ENCODE measurements at regions not wholly inside any gene's neighbourhood (a gene's known extent, or its start where the extent isn't known, plus 50 kb on each side); places are given as distances from the start of the nearest gene placed in this dataset.

GRCh38 chr15:77869021-77869895 lies 208.3 kb downstream of the TBC1D2B start (continued):
- TF ChIP-seq INSM2 (tag by site-specific recombination; IDR thresholded peaks at IDR 0.05) (no peak), ZBTB10 (tag by site-specific recombination; IDR thresholded peaks at IDR 0.05) (no peak), ZNF302 (tag by site-specific recombination; IDR thresholded peaks at IDR 0.05; ENCODE audit: low read depth) (no peak), ZSCAN4 (tag by site-specific recombination; IDR thresholded peaks at IDR 0.05) (peak; percentile 88), ZNF157 (tag by site-specific recombination; IDR thresholded peaks at IDR 0.05) (no peak), ZNF184 (tag by site-specific recombination; IDR thresholded peaks at IDR 0.05) (no peak), SCRT2 (tag by site-specific recombination; IDR thresholded peaks at IDR 0.05) (no peak), ZNF585B (tag by site-specific recombination; IDR thresholded peaks at IDR 0.05) (no peak), ZSCAN30 (tag by site-specific recombination; IDR thresholded peaks at IDR 0.05) (no peak), ZNF792 (tag by site-specific recombination; IDR thresholded peaks at IDR 0.05) (no peak), GLI4 (tag by site-specific recombination; IDR thresholded peaks at IDR 0.05) (no peak), ZNF23 (tag by site-specific recombination; IDR thresholded peaks at IDR 0.05; ENCODE audit: borderline replicate concordance) (no peak), ZNF341 (tag by site-specific recombination; IDR thresholded peaks at IDR 0.05; ENCODE audit: low read depth) (peak; percentile 88), MEIS1 (CRISPR knock-in tag; IDR thresholded peaks at IDR 0.05; ENCODE audit: borderline replicate concordance) (no peak), ZNF707 (tag by site-specific recombination; IDR thresholded peaks at IDR 0.05) (no peak), WT1 (tag by site-specific recombination; IDR thresholded peaks at IDR 0.05) (peak; percentile 91), ZNF776 (tag by site-specific recombination; IDR thresholded peaks at IDR 0.05; ENCODE audit: borderline replicate concordance) (no peak), GLIS1 (tag by site-specific recombination; IDR thresholded peaks at IDR 0.05) (peak; percentile 88), ZNF174 (tag by site-specific recombination; IDR thresholded peaks at IDR 0.05) (no peak), ZNF561 (tag by site-specific recombination; IDR thresholded peaks at IDR 0.05; ENCODE audit: borderline replicate concordance) (no peak), PRDM10 (tag by site-specific recombination; IDR thresholded peaks at IDR 0.05) (peak; percentile 82), ZNF629 (tag by site-specific recombination; IDR thresholded peaks at IDR 0.05) (no peak), REST (tag by site-specific recombination; IDR thresholded peaks at IDR 0.05) (no peak), ZFP37 (tag by site-specific recombination; IDR thresholded peaks at IDR 0.05) (no peak), TRIM28 (IDR thresholded peaks at IDR 0.05; ENCODE audit: borderline replicate concordance, low read length) (no peak), BCL11B (tag by site-specific recombination; IDR thresholded peaks at IDR 0.05; ENCODE audit: low read depth) (0 out of 2 replicates have a peak, but pooled peaks have one; percentile 17)

Data from HEK293 (cell line).